ENCODE measurements at regions not wholly inside any gene's neighbourhood (a gene's known extent, or its start where the extent isn't known, plus 50 kb on each side); places are given as distances from the start of the nearest gene placed in this dataset.

- no peak overlapping the region for H3K27ac ChIP-seq
- TF ChIP-seq, protein P1, sequence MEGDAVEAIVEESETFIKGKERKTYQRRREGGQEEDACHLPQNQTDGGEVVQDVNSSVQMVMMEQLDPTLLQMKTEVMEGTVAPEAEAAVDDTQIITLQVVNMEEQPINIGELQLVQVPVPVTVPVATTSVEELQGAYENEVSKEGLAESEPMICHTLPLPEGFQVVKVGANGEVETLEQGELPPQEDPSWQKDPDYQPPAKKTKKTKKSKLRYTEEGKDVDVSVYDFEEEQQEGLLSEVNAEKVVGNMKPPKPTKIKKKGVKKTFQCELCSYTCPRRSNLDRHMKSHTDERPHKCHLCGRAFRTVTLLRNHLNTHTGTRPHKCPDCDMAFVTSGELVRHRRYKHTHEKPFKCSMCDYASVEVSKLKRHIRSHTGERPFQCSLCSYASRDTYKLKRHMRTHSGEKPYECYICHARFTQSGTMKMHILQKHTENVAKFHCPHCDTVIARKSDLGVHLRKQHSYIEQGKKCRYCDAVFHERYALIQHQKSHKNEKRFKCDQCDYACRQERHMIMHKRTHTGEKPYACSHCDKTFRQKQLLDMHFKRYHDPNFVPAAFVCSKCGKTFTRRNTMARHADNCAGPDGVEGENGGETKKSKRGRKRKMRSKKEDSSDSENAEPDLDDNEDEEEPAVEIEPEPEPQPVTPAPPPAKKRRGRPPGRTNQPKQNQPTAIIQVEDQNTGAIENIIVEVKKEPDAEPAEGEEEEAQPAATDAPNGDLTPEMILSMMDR (IDR thresholded peaks at IDR 0.05): no peak
- H3K4me1 ChIP-seq (ENCODE audit: control insufficient read depth in 1 of 2, insufficient read depth in 1 of 2, low read depth in 1 of 2, low read length in 1 of 2): peaks cover 7 to 8% of the 10 kb centered on the region in 2 experiments
- H3K4me3 ChIP-seq (ENCODE audit: low read depth in 1 of 2, low read length in 1 of 2): no peak overlapping the region
- peaks cover 14% of the 10 kb centered on the region for H3K36me3 ChIP-seq
- H3K9me3 ChIP-seq: no peaks in the 10 kb centered on the region
- H3K27me3 ChIP-seq: no peaks in the 10 kb centered on the region
Observed at GRCh38 chr1:173407846-173408245, 69.3 kb upstream of the PRDX6 start.

DNA sequence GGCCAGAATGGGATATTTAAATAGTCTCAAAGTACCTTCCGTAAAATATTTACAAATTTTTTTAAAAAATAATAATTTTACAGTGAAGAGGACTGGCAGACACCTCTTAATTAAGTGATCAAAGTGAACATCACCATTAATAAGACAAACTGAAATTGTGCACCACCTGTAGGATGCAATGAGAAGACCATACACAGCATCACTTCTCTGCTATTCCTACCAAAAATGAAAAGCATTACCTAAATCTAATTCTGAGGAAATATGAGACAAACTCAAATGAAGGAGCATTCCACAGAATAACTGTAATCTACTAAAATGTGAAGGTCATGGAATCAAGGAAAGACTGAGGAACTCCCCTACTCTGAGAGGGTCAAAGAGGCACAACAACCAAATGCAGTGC is 68.2 kb upstream of the PRDX6 start:
- Histone ChIP-seq H3K27me3 (no peaks in the 10 kb centered on the region), H3K27ac (no peak overlapping the region), H3K36me3 (peaks cover 25% of the 10 kb centered on the region), H3K9me3 (no peaks in the 10 kb centered on the region), H3K4me1 (ENCODE audit: control insufficient read depth in 1 of 2, insufficient read depth in 1 of 2, low read depth in 1 of 2, low read length in 1 of 2) (peaks cover 7 to 8% of the 10 kb centered on the region in 2 experiments), H3K4me3 (ENCODE audit: low read depth in 1 of 2, low read length in 1 of 2) (no peak overlapping the region)
- TF ChIP-seq, protein P1 (IDR thresholded peaks at IDR 0.05): no peak

- H3K27ac ChIP-seq: no peak overlapping the region
- TF ChIP-seq, protein P1 (IDR thresholded peaks at IDR 0.05): no peak
- no peaks in the 10 kb centered on the region for H3K27me3 ChIP-seq
- no peak overlapping the region for H3K4me3 ChIP-seq (ENCODE audit: low read depth in 1 of 2, low read length in 1 of 2)
- H3K9me3 ChIP-seq: no peaks in the 10 kb centered on the region
- H3K4me1 ChIP-seq (ENCODE audit: control insufficient read depth in 1 of 2, insufficient read depth in 1 of 2, low read depth in 1 of 2, low read length in 1 of 2): peaks cover 7 to 8% of the 10 kb centered on the region in 2 experiments
- H3K36me3 ChIP-seq: peaks cover 32% of the 10 kb centered on the region
Observed at GRCh38 chr1:173409613-173410012, 67.5 kb upstream of the PRDX6 start.

DNA sequence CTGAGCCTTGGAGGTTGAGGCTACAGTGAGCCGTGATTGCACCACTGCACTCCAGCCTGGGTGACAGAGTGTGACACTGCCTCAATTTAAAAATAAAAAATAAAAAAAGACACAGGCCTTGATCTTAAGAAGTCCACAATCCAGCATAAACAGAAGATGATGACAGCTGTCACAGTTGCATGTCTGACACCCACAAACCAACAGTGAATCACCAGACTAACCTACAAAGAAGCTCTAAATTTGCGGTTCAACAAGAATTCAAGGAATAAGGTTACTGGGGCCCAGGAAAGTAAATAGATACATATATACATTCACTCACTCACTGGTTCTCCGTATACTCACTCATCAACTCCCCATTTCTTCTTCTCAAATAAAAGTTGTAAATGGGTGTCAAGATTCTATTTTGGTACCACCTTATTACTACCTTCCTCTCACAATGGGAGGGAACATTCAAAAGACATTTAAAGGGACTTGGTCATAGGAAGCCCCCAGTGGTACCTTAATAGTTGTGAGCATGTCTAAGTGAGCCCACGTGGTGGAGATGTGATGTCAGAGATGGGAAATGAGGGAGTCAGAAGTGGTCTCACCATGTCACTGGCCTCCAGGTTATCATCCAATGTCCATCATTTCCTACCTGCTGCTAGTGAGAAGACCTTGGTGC is 66.9 kb upstream of the PRDX6 start:
- no peaks in the 10 kb centered on the region for H3K9me3 ChIP-seq
- peaks cover 34% of the 10 kb centered on the region for H3K36me3 ChIP-seq
- H3K27ac ChIP-seq: no peak overlapping the region
- H3K27me3 ChIP-seq: no peaks in the 10 kb centered on the region
- H3K4me3 ChIP-seq (ENCODE audit: low read depth in 1 of 2, low read length in 1 of 2): no peak overlapping the region
- peaks cover 7 to 8% of the 10 kb centered on the region in 2 experiments for H3K4me1 ChIP-seq (ENCODE audit: control insufficient read depth in 1 of 2, insufficient read depth in 1 of 2, low read depth in 1 of 2, low read length in 1 of 2)
- TF ChIP-seq, protein P1 (IDR thresholded peaks at IDR 0.05): no peak

DNA sequence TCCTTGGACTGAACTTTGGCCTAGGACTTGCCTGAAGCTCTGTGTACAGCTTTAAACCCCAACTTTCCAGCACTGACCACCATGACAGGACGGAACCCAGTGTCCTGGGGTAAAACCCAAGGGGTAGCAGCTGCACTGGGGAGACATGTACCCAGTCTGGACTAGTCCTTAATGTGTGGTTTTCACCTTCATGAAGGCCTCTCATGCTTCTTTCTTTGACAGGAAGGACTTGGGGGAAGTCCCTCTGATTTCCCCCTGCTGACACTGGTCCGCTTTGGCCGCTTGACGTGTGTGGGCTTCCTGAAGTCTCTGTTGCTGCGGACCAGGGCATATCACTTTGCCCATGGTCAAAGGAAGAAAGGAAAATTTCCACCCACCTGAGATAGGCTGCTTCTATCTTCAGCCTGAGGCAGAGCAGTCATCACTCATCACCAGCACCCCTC is 66.3 kb upstream of the PRDX6 start:
- H3K4me1 ChIP-seq (ENCODE audit: control insufficient read depth in 1 of 2, insufficient read depth in 1 of 2, low read depth in 1 of 2, low read length in 1 of 2): peaks cover 7 to 8% of the 10 kb centered on the region in 2 experiments

More for the DNA sequence above, 66.3 kb upstream of the PRDX6 start:
- H3K36me3 ChIP-seq: peaks cover 38% of the 10 kb centered on the region
- TF ChIP-seq, protein P1 (IDR thresholded peaks at IDR 0.05): no peak
- no peak overlapping the region for H3K27ac ChIP-seq
- no peak overlapping the region for H3K4me3 ChIP-seq (ENCODE audit: low read depth in 1 of 2, low read length in 1 of 2)
- H3K9me3 ChIP-seq: no peaks in the 10 kb centered on the region
- no peaks in the 10 kb centered on the region for H3K27me3 ChIP-seq
